ENCODE measurements at regions not wholly inside any gene's neighbourhood (a gene's known extent, or its start where the extent isn't known, plus 50 kb on each side); places are given as distances from the start of the nearest gene placed in this dataset.

DNA sequence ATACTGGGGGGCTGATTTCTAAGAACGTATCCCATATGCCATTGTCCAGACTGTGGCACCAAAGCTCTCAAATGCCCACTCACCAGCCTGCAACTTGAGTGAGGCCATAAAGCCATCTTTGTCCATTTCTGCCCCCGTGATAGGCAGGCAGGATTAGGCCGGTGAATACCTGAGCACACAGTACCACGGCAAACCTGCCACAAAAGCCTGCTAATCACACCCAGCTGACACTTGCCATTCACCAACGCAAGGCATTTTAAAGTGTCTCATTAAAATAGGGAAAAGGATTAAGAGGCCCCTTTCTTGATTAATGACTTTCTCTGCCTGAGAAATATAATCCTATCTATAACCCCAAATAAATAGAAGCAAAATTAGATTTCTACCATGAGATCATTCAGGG is 111.4 kb upstream of the NANOS1 start:
- Histone ChIP-seq H4K91ac (ENCODE audit: low read depth, low read length, poor library complexity) (no peak overlapping the region), H2BK120ac (ENCODE audit: low read depth, low read length) (no peak overlapping the region), H2BK12ac (ENCODE audit: low read length) (no peak overlapping the region), H3K36me3 (replicated peaks in 1 of 2; ENCODE audit: control insufficient read depth in 2 of 2, insufficient read depth in 2 of 2, low read length in 2 of 2) (no peaks in the 10 kb centered on the region), H3K9ac (ENCODE audit: low read depth, low read length, poor library complexity) (no peak overlapping the region), H3K27me3 (ENCODE audit: control insufficient read depth in 3 of 3, insufficient read depth in 3 of 3, low read depth in 1 of 3, low read length in 3 of 3) (no peaks in the 10 kb centered on the region), H3K79me1 (ENCODE audit: low read depth, low read length) (no peaks in the 10 kb centered on the region), H3K9me3 (replicated peaks in 1 of 2; ENCODE audit: control insufficient read depth in 2 of 2, insufficient read depth in 1 of 2, low read depth in 1 of 2, low read length in 2 of 2) (no peaks in the 10 kb centered on the region), H3K4ac (ENCODE audit: low read length) (no peak overlapping the region), H2AK5ac (ENCODE audit: low read depth, low read length) (no peak overlapping the region), H3K23ac (ENCODE audit: low read depth, low read length, poor library complexity) (no peak overlapping the region), H3K4me2 (ENCODE audit: insufficient read depth, low read length, poor library complexity, severe bottlenecking) (no peak overlapping the region), H2BK5ac (ENCODE audit: low read length) (no peak overlapping the region), H2BK15ac (ENCODE audit: low read length) (peak overlapping the region; percentile 43), H2AFZ (ENCODE audit: low read length) (no peak overlapping the region), H3K4me1 (ENCODE audit: control insufficient read depth in 2 of 2, insufficient read depth in 1 of 2, low read depth in 1 of 2, low read length in 2 of 2) (peaks cover 0 to 9% of the 10 kb centered on the region in 2 donors), H3K4me3 (ENCODE audit: low read length in 2 of 2) (no peak overlapping the region), H3K14ac (ENCODE audit: low read length) (no peak overlapping the region), H3K18ac (ENCODE audit: low read length) (no peak overlapping the region), H4K8ac (ENCODE audit: low read depth, low read length) (no peak overlapping the region), H3K27ac (replicated peaks; ENCODE audit: low read length) (peak overlapping the region; percentile 59)
- DNase-seq (ENCODE audit: low spot score) = peak; percentile 20
- no CpG with 5 or more reads among the region's 5 CpGs for WGBS, 2 donors (ENCODE audit: extremely low coverage in 2 of 2, insufficient read length in 2 of 2, insufficient replicate concordance in 1 of 2)

DNA sequence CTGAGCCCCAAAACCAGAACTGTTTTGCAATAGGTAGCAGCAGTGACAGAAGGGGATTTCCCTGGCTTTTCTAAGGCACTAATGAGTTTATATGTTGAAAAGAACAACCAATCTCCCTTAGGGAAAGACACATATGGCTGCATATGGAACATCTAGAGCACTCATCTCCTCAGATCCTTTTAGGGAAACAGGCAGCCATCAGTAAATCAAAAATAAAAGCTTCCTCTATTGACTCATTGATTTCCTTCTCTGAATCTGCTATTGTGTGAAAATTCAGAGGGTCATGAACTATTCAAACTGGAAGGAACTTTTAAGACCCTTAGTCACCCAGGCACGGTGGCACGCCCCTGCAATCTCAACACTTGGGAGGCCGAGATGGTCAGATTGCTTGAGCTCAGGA is 110.9 kb upstream of the NANOS1 start:
- no peak overlapping the region for H2AFZ ChIP-seq (ENCODE audit: low read length)
- H3K27ac ChIP-seq (replicated peaks; ENCODE audit: low read length) = peak overlapping the region; percentile 59
- no peak overlapping the region for H2BK12ac ChIP-seq (ENCODE audit: low read length)
- H2BK15ac ChIP-seq (ENCODE audit: low read length) = no peak overlapping the region
- H3K36me3 ChIP-seq (replicated peaks in 1 of 2; ENCODE audit: control insufficient read depth in 2 of 2, insufficient read depth in 2 of 2, low read length in 2 of 2) = no peaks in the 10 kb centered on the region
- no peak overlapping the region for H3K9ac ChIP-seq (ENCODE audit: low read depth, low read length, poor library complexity)
- WGBS, 2 donors (ENCODE audit: extremely low coverage in 2 of 2, insufficient read length in 2 of 2, insufficient replicate concordance in 1 of 2) = no CpG with 5 or more reads among the region's 3 CpGs
- no peak overlapping the region for H4K91ac ChIP-seq (ENCODE audit: low read depth, low read length, poor library complexity)
- H3K27me3 ChIP-seq (ENCODE audit: control insufficient read depth in 3 of 3, insufficient read depth in 3 of 3, low read depth in 1 of 3, low read length in 3 of 3) = no peaks in the 10 kb centered on the region
- no peak overlapping the region for H3K4me2 ChIP-seq (ENCODE audit: insufficient read depth, low read length, poor library complexity, severe bottlenecking)
- no peak overlapping the region for H4K8ac ChIP-seq (ENCODE audit: low read depth, low read length)
- no peak overlapping the region for H2BK120ac ChIP-seq (ENCODE audit: low read depth, low read length)
- H3K23ac ChIP-seq (ENCODE audit: low read depth, low read length, poor library complexity) = no peak overlapping the region
- no peak overlapping the region for H2AK5ac ChIP-seq (ENCODE audit: low read depth, low read length)
- H3K18ac ChIP-seq (ENCODE audit: low read length) = no peak overlapping the region
- H3K79me1 ChIP-seq (ENCODE audit: low read depth, low read length) = no peaks in the 10 kb centered on the region
- H3K4ac ChIP-seq (ENCODE audit: low read length) = no peak overlapping the region
- DNase-seq (ENCODE audit: low spot score) = no peak
- no peak overlapping the region for H2BK5ac ChIP-seq (ENCODE audit: low read length)
- H3K14ac ChIP-seq (ENCODE audit: low read length) = no peak overlapping the region
- no peak overlapping the region for H3K4me3 ChIP-seq (ENCODE audit: low read length in 2 of 2)
- no peaks in the 10 kb centered on the region for H3K9me3 ChIP-seq (replicated peaks in 1 of 2; ENCODE audit: control insufficient read depth in 2 of 2, insufficient read depth in 1 of 2, low read depth in 1 of 2, low read length in 2 of 2)
- peaks cover 0 to 9% of the 10 kb centered on the region in 2 donors for H3K4me1 ChIP-seq (ENCODE audit: control insufficient read depth in 2 of 2, insufficient read depth in 1 of 2, low read depth in 1 of 2, low read length in 2 of 2)

DNA sequence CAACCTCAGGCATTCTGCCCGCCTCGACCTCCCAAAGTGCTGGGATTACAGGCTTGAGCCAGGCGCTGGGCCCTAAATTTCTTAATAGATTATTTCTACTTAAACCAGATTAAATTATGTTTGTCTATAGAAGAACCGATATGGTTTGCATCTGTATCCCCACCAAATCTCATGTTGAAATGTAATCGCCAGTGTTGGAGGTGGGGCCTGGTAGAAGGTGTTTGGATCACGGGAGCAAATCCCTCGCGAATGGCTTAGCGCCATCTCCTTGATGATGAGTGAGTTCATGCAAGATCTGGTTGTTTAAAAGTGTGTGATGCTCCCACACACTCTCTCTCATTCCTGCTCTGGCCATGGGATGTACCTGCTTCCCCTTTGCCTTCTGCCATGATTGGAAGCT is 109.3 kb upstream of the NANOS1 start:
- Histone ChIP-seq H2BK12ac (ENCODE audit: low read length) (no peak overlapping the region), H3K4me3 (ENCODE audit: low read length in 2 of 2) (no peak overlapping the region), H3K14ac (ENCODE audit: low read length) (no peak overlapping the region), H3K79me1 (ENCODE audit: low read depth, low read length) (no peaks in the 10 kb centered on the region), H3K27me3 (ENCODE audit: control insufficient read depth in 3 of 3, insufficient read depth in 3 of 3, low read depth in 1 of 3, low read length in 3 of 3) (no peaks in the 10 kb centered on the region), H3K18ac (ENCODE audit: low read length) (no peak overlapping the region), H2BK15ac (ENCODE audit: low read length) (no peak overlapping the region), H3K27ac (replicated peaks; ENCODE audit: low read length) (no peak overlapping the region), H4K8ac (ENCODE audit: low read depth, low read length) (no peak overlapping the region), H3K9me3 (replicated peaks in 1 of 2; ENCODE audit: control insufficient read depth in 2 of 2, insufficient read depth in 1 of 2, low read depth in 1 of 2, low read length in 2 of 2) (no peaks in the 10 kb centered on the region), H3K4me1 (ENCODE audit: control insufficient read depth in 2 of 2, insufficient read depth in 1 of 2, low read depth in 1 of 2, low read length in 2 of 2) (peaks cover 0 to 9% of the 10 kb centered on the region in 2 donors), H3K23ac (ENCODE audit: low read depth, low read length, poor library complexity) (no peak overlapping the region), H3K4ac (ENCODE audit: low read length) (no peak overlapping the region), H2BK120ac (ENCODE audit: low read depth, low read length) (no peak overlapping the region), H3K36me3 (replicated peaks in 1 of 2; ENCODE audit: control insufficient read depth in 2 of 2, insufficient read depth in 2 of 2, low read length in 2 of 2) (no peaks in the 10 kb centered on the region), H2AK5ac (ENCODE audit: low read depth, low read length) (no peak overlapping the region), H2BK5ac (ENCODE audit: low read length) (no peak overlapping the region), H3K4me2 (ENCODE audit: insufficient read depth, low read length, poor library complexity, severe bottlenecking) (no peak overlapping the region), H2AFZ (ENCODE audit: low read length) (no peak overlapping the region), H3K9ac (ENCODE audit: low read depth, low read length, poor library complexity) (no peak overlapping the region), H4K91ac (ENCODE audit: low read depth, low read length, poor library complexity) (no peak overlapping the region)
- WGBS, 2 donors (ENCODE audit: extremely low coverage in 2 of 2, insufficient read length in 2 of 2, insufficient replicate concordance in 1 of 2) = no CpG with 5 or more reads among the region's 9 CpGs
- DNase-seq (ENCODE audit: low spot score) = no peak

DNA sequence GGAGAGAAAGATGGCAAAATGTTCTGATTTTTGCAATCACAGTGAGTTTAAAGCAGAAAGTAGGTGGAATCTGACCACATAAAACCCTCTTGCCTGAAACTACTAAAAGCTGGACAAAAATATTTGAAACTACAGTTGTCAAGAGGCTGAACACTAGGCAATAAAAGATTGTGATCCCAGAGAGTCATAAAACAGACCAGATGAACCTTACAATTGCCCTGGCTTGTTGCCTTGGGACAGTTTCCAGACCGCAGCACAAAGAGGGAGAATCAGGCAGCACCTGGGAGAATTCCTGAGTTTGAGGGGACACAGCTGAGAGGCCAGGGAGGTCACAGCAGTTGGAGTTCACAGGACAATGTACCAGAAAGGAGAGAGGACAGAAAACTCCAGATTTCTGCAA is 107.3 kb upstream of the NANOS1 start:
- H3K4me1 ChIP-seq (ENCODE audit: control insufficient read depth in 2 of 2, insufficient read depth in 1 of 2, low read depth in 1 of 2, low read length in 2 of 2) = peaks cover 0 to 7% of the 10 kb centered on the region in 2 donors
- H2BK12ac ChIP-seq (ENCODE audit: low read length) = no peak overlapping the region
- H2BK5ac ChIP-seq (ENCODE audit: low read length) = no peak overlapping the region
- no peak overlapping the region for H3K14ac ChIP-seq (ENCODE audit: low read length)
- no peak overlapping the region for H3K4ac ChIP-seq (ENCODE audit: low read length)
- H3K27me3 ChIP-seq (ENCODE audit: control insufficient read depth in 3 of 3, insufficient read depth in 3 of 3, low read depth in 1 of 3, low read length in 3 of 3) = no peaks in the 10 kb centered on the region
- no peaks in the 10 kb centered on the region for H3K9me3 ChIP-seq (replicated peaks in 1 of 2; ENCODE audit: control insufficient read depth in 2 of 2, insufficient read depth in 1 of 2, low read depth in 1 of 2, low read length in 2 of 2)
- no peak overlapping the region for H3K4me3 ChIP-seq (ENCODE audit: low read length in 2 of 2)
- H3K27ac ChIP-seq (replicated peaks; ENCODE audit: low read length) = no peak overlapping the region
- H3K4me2 ChIP-seq (ENCODE audit: insufficient read depth, low read length, poor library complexity, severe bottlenecking) = no peak overlapping the region
- H2AFZ ChIP-seq (ENCODE audit: low read length) = no peak overlapping the region
- H2AK5ac ChIP-seq (ENCODE audit: low read depth, low read length) = no peak overlapping the region
- no peak overlapping the region for H4K91ac ChIP-seq (ENCODE audit: low read depth, low read length, poor library complexity)
- no peak overlapping the region for H4K8ac ChIP-seq (ENCODE audit: low read depth, low read length)
- DNase-seq (ENCODE audit: low spot score) = no peak
- no peak overlapping the region for H3K9ac ChIP-seq (ENCODE audit: low read depth, low read length, poor library complexity)
- no peaks in the 10 kb centered on the region for H3K79me1 ChIP-seq (ENCODE audit: low read depth, low read length)
- H3K23ac ChIP-seq (ENCODE audit: low read depth, low read length, poor library complexity) = no peak overlapping the region
- no CpG with 5 or more reads among the region's 1 CpG for WGBS, 2 donors (ENCODE audit: extremely low coverage in 2 of 2, insufficient read length in 2 of 2, insufficient replicate concordance in 1 of 2)
- H3K36me3 ChIP-seq (replicated peaks in 1 of 2; ENCODE audit: control insufficient read depth in 2 of 2, insufficient read depth in 2 of 2, low read length in 2 of 2) = no peaks in the 10 kb centered on the region
- H2BK15ac ChIP-seq (ENCODE audit: low read length) = no peak overlapping the region
- H2BK120ac ChIP-seq (ENCODE audit: low read depth, low read length) = no peak overlapping the region
- H3K18ac ChIP-seq (ENCODE audit: low read length) = no peak overlapping the region
